Heart right ventricle (tissue), 16 donors: ENCODE measurements at regions not wholly inside any gene's neighbourhood (a gene's known extent, or its start where the extent isn't known, plus 50 kb on each side); places are given as distances from the start of the nearest gene placed in this dataset.

ENCODE experiments used
- ATAC-seq, 8 donors: fragments of 200-7000 bp; cut with Tn5 transposase; one replicate each; pipeline ENCODE4 v1.9.1; 2020; ENCODE audit warnings: mild to moderate bottlenecking in 8 of 8, moderate library complexity in 8 of 8, moderate number of reproducible peaks in 1 of 8
- DNase-seq, 2 donors: peaks; one replicate each; pipeline ENCODE4 v3.0.0-alpha.2; 2020
- H3K27ac ChIP-seq, 10 donors: fragments of 200-600 bp; sonication (generic) in 2 of 10; one replicate each; pipeline versions ENCODE4 v1.5.0 to v1.8.0; 2020 to 2022; ENCODE audit warnings: mild to moderate bottlenecking in 3 of 10
- H3K27me3 ChIP-seq, 7 donors: fragments of 200-600 bp; one replicate each; pipeline ENCODE4 v1.8.0; 2021 to 2022; ENCODE audit warnings: mild to moderate bottlenecking in 2 of 7
- H3K36me3 ChIP-seq, 9 donors: fragments of 200-600 bp; sonication (generic) in 1 of 9; one replicate each; pipeline versions ENCODE4 v1.5.0 to v1.8.0; 2020 to 2022; ENCODE audit warnings: mild to moderate bottlenecking in 2 of 9
- H3K4me1 ChIP-seq, 9 donors: fragments of 200-600 bp; sonication (generic) in 1 of 9; one replicate each; pipeline versions ENCODE4 v1.5.0 to v1.8.0; 2020 to 2022; ENCODE audit warnings: mild to moderate bottlenecking in 4 of 9
- H3K4me3 ChIP-seq, 10 donors: fragments of 200-600 bp; sonication (generic) in 2 of 10; one replicate each; pipeline versions ENCODE4 v1.5.0 to v1.8.0; 2020 to 2022; ENCODE audit warnings: mild to moderate bottlenecking in 7 of 10, moderate library complexity in 2 of 10
- H3K9me3 ChIP-seq, 11 donors: fragments of 200-600 bp in 10 of 11; sonication (generic) in 2 of 11; one replicate each; pipeline versions ENCODE4 v1.5.0 to v1.8.0; 2013 to 2022; ENCODE audit warnings: mild to moderate bottlenecking in 2 of 11, control low read depth in 1 of 11, moderate library complexity in 1 of 11
- CTCF ChIP-seq, 9 donors: fragments of 200-600 bp; sonication (generic) in 2 of 9; IDR thresholded peaks; one replicate each; pipeline versions ENCODE4 v1.5.0 to v1.8.0; 2021 to 2022; ENCODE audit warnings: antibody characterized with exemption in 9 of 9, mild to moderate bottlenecking in 5 of 9, moderate library complexity in 1 of 9
- WGBS, 2 donors: extraction: QIAGEN DNeasy Blood & Tissue Kit; methylation state at CpG; one replicate each; pipeline ENCODE4 v1.1.7; 2013; ENCODE audit warnings: inconsistent platforms in 1 of 2; 5-methylcytosine and 5-hydroxymethylcytosine counted together
- intact Hi-C, 10 donors: fragments of 100-400 bp; cut with DNase I; formaldehyde crosslinking; loops; one replicate each; pipeline versions ENCODE4 v1.11.1 to v1.14.2; 2022
- donor health status: Arrhythmogenic right ventricular cardiomyopathy.
- donor health status: ischemic (EF 13 %, LVEDD 7.1; RV severe dilation, severe dysfunction).
- donor health status: healthy with polysubstance abuse.
- donor health status: DM: no; HTN: yes; CAD: no.
- donor health status: DM: no; HTN: no; CAD: no.
- donor health status: ischemic (EF 25% LVEDD 6.9; RV normal size, moderate dysfunction).
- donor health status: ischemic (EF 25% LVEDD 5.7; RV mildly dilated, moderate dysfunction).
- donor health status: healthy.
- donor health status: DM: yes; HTN: yes; CAD: no.
- donor health status: Ischemic cardiomyopathy.
- donor health status: ischemic (EF 35%, LVEDD 5.7; RV mildly dilated, moderate dysfunction).
- donor health status: nonischemic (EF 11% LVEDD 7.7; RV severe dilation, severe dysfunction).
- donor health status: DM: yes; HTN: yes; CAD: no.
- donor health status: PGD.
- donor health status: ischemic (EF 29% LVEDD 5.4; RV normal size, mild dysfunction).
- donor health status: nonischemic (EF 23%, LVEDD 6.1; RV moderate dilation, normal function).

GRCh38 chr10:65845916-65846315, 1079.9 kb upstream of the LRRTM3 start:
- no peak for ATAC-seq
- no peaks in the 10 kb centered on the region for H3K36me3 ChIP-seq
- no peaks in the 10 kb centered on the region for H3K4me1 ChIP-seq
- H3K4me3 ChIP-seq = no peak overlapping the region
- intact Hi-C loops = no loop called here
- no peaks in the 10 kb centered on the region for H3K27me3 ChIP-seq
- TF ChIP-seq CTCF (IDR thresholded peaks at IDR 0.05) = no peak
- H3K9me3 ChIP-seq = no peaks in the 10 kb centered on the region
- no peak for DNase-seq
- H3K27ac ChIP-seq = no peak overlapping the region

GRCh38 chr10:65846541-65846940, 1079.3 kb upstream of the LRRTM3 start:
- Histone ChIP-seq H3K27me3 (no peaks in the 10 kb centered on the region), H3K4me3 (no peak overlapping the region), H3K9me3 (no peaks in the 10 kb centered on the region), H3K4me1 (no peaks in the 10 kb centered on the region), H3K27ac (no peak overlapping the region), H3K36me3 (no peaks in the 10 kb centered on the region)
- WGBS, 2 donors = 57 to 62% methylated on average over 1 of the region's 1 CpG
- no peak for ATAC-seq
- intact Hi-C loops = no loop called here
- DNase-seq = no peak
- no peak for TF ChIP-seq CTCF (IDR thresholded peaks at IDR 0.05)

GRCh38 chr10:65846949-65847348, 1078.9 kb upstream of the LRRTM3 start:
- no peak for DNase-seq
- no peak overlapping the region for H3K4me3 ChIP-seq
- intact Hi-C loops = no loop called here
- no peaks in the 10 kb centered on the region for H3K4me1 ChIP-seq
- H3K36me3 ChIP-seq = no peaks in the 10 kb centered on the region
- no peaks in the 10 kb centered on the region for H3K27me3 ChIP-seq
- H3K9me3 ChIP-seq = no peaks in the 10 kb centered on the region
- 59 to 76% methylated on average over 4 of the region's 4 CpGs for WGBS, 2 donors
- ATAC-seq = no peak
- no peak overlapping the region for H3K27ac ChIP-seq
- TF ChIP-seq CTCF (IDR thresholded peaks at IDR 0.05) = no peak

- no peak for TF ChIP-seq CTCF (IDR thresholded peaks at IDR 0.05)
- no peaks in the 10 kb centered on the region for H3K27me3 ChIP-seq
- WGBS, 2 donors = 59 to 64% methylated on average over 3 of the region's 3 CpGs
- no peak overlapping the region for H3K4me3 ChIP-seq
- intact Hi-C loops = no loop called here
- no peak for ATAC-seq
- no peaks in the 10 kb centered on the region for H3K9me3 ChIP-seq
- DNase-seq = no peak
- H3K36me3 ChIP-seq = no peaks in the 10 kb centered on the region
- H3K4me1 ChIP-seq = no peaks in the 10 kb centered on the region
- no peak overlapping the region for H3K27ac ChIP-seq
Observed at GRCh38 chr10:65847436-65848230, 1078.2 kb upstream of the LRRTM3 start.
